ENCODE measurements at regions not wholly inside any gene's neighbourhood (a gene's known extent, or its start where the extent isn't known, plus 50 kb on each side); places are given as distances from the start of the nearest gene placed in this dataset.

DNA sequence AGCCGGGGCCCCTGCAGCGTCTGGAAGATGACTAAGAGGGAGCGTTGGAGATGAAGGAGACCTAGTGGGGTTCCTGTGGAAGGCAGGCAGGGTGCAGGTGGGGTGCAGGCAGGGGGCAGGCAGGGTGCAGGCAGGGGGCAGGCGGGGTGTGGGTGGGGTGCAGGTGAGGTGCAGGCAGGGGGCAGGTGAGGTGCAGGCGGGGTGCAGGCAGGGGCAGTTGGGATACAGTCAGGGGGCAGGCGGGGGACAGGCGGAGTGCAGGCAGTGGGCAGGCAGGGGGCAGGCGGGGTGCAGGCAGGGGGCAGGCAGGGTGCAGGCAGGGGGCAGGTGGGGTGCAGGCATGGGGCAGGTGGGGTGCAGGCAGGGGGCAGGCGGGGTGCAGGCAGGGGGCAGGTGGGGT, 142.8 kb downstream of the SOX1 start:
- no peak overlapping the region for H3K27ac Mint-ChIP-seq
- no peaks in the 10 kb centered on the region for H3K9me3 Mint-ChIP-seq
- H3K27me3 Mint-ChIP-seq (ENCODE audit: low read depth) = peaks cover 82% of the 10 kb centered on the region
- no peak overlapping the region for H3K4me3 Mint-ChIP-seq
- peaks cover 8% of the 10 kb centered on the region for H3K4me1 Mint-ChIP-seq
- no peaks in the 10 kb centered on the region for H3K36me3 Mint-ChIP-seq (ENCODE audit: low read depth)
- TF ChIP-seq, protein P1, sequence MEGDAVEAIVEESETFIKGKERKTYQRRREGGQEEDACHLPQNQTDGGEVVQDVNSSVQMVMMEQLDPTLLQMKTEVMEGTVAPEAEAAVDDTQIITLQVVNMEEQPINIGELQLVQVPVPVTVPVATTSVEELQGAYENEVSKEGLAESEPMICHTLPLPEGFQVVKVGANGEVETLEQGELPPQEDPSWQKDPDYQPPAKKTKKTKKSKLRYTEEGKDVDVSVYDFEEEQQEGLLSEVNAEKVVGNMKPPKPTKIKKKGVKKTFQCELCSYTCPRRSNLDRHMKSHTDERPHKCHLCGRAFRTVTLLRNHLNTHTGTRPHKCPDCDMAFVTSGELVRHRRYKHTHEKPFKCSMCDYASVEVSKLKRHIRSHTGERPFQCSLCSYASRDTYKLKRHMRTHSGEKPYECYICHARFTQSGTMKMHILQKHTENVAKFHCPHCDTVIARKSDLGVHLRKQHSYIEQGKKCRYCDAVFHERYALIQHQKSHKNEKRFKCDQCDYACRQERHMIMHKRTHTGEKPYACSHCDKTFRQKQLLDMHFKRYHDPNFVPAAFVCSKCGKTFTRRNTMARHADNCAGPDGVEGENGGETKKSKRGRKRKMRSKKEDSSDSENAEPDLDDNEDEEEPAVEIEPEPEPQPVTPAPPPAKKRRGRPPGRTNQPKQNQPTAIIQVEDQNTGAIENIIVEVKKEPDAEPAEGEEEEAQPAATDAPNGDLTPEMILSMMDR (IDR thresholded peaks at IDR 0.05; ENCODE audit: unreplicated experiment in 3 of 3) = no peak

DNA sequence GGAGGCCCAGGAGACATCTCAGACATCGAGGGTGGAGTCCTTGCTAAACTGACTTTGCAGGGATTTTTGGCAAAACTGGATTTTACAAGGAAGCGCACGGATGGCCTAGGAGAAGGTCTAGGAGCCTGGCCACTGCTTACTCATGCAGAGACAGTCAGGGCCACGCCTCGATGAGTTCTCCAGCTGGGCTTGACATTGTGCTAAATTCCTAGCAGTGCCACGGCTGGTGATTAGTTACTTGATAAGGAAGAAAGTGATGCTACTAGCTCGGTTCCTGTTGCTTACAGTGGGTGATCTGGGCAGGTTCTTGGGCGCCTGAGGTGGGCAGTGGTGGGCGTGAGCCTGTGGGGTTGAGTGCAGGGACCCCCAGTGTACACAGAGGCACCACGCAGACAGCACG, 143.4 kb downstream of the SOX1 start:
- Mint-ChIP-seq H3K36me3 (ENCODE audit: low read depth) (no peaks in the 10 kb centered on the region), H3K27me3 (ENCODE audit: low read depth) (peaks cover 77% of the 10 kb centered on the region), H3K9me3 (no peaks in the 10 kb centered on the region), H3K4me3 (no peak overlapping the region), H3K27ac (no peak overlapping the region), H3K4me1 (peaks cover 1% of the 10 kb centered on the region)
- TF ChIP-seq, protein P1 (IDR thresholded peaks at IDR 0.05; ENCODE audit: unreplicated experiment in 3 of 3) = no peak

- Mint-ChIP-seq H3K4me3 (no peak overlapping the region), H3K27ac (no peak overlapping the region), H3K27me3 (ENCODE audit: low read depth) (peaks cover 77% of the 10 kb centered on the region), H3K36me3 (ENCODE audit: low read depth) (no peaks in the 10 kb centered on the region), H3K9me3 (no peaks in the 10 kb centered on the region), H3K4me1 (no peaks in the 10 kb centered on the region)
- TF ChIP-seq, protein P1 (IDR thresholded peaks at IDR 0.05; ENCODE audit: unreplicated experiment in 3 of 3) = no peak
These were observed 145.6 kb downstream of the SOX1 start for GRCh38 chr13:112212533-112212932.

DNA sequence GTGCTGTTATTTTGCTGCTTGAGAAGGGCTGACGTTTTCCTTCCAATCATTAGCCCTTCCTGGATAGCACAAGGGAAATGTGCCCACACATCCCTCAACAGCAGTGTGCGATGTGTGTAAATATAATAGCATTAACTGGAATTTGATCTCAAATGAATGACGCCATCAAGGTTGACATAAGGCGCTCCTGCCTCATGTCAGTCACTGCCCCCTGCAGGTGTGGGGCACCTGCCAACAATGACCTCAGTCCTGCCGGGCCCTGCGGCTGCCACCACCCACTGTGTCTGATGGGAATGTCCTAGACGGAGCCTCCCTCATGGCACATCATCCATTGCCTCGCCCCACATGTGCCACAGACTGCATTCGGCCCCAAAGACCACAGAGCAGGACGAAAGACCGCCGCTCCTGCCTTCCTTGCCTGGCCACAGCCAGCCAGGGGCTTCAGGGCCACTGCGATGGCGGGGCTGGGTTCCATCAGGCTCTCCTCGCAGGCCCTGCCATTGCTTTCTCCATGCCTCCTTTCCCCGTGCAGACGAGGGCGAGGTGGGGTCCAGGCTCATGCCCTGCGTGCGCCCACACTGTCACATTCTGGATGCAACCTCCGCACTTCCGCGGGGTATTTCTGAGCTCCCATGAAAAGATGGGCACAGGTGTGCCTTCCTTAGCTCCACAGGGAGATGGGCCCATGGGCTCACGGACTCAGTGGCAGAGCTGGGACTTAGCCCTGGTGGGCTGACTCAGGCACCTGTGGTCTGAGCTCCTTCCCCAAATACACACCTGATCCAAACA, 146.7 kb downstream of the SOX1 start:
- H3K36me3 Mint-ChIP-seq (ENCODE audit: low read depth) = no peaks in the 10 kb centered on the region
- H3K27ac Mint-ChIP-seq = no peak overlapping the region
- H3K27me3 Mint-ChIP-seq (ENCODE audit: low read depth) = peaks cover 77% of the 10 kb centered on the region
- no peak overlapping the region for H3K4me3 Mint-ChIP-seq
- no peaks in the 10 kb centered on the region for H3K4me1 Mint-ChIP-seq
- TF ChIP-seq, protein P1 (IDR thresholded peaks at IDR 0.05; ENCODE audit: unreplicated experiment in 3 of 3) = no peak
- no peaks in the 10 kb centered on the region for H3K9me3 Mint-ChIP-seq

GRCh38 chr13:112215871-112216270, 148.9 kb downstream of the SOX1 start:
- Mint-ChIP-seq H3K4me1 (no peaks in the 10 kb centered on the region), H3K36me3 (ENCODE audit: low read depth) (no peaks in the 10 kb centered on the region), H3K27me3 (ENCODE audit: low read depth) (peaks cover 79% of the 10 kb centered on the region), H3K9me3 (no peaks in the 10 kb centered on the region), H3K4me3 (no peak overlapping the region), H3K27ac (no peak overlapping the region)
- TF ChIP-seq, protein P1 (IDR thresholded peaks at IDR 0.05; ENCODE audit: unreplicated experiment in 3 of 3) = no peak

DNA sequence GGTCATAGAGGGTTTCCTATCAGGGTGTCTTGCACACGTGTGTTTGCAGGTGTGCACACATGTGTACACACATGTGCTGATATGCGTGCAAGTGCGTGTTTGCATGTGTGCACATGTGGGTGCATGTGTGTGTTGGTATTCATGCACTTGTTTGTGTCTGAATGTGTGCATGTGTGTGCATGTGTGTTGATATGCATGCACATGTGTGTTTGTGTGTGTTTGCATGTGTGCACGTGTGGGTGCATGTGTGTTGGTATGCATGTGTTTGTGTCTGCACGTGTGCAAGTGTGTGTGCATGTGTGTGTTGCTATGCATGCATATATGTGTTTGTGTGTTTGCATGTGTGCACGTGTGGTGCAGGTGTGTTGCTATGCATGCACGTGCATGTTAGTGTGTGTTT, 150.5 kb downstream of the SOX1 start:
- TF ChIP-seq, protein P1 (IDR thresholded peaks at IDR 0.05; ENCODE audit: unreplicated experiment in 3 of 3) = no peak
- H3K4me3 Mint-ChIP-seq = no peak overlapping the region
- no peaks in the 10 kb centered on the region for H3K36me3 Mint-ChIP-seq (ENCODE audit: low read depth)
- H3K27me3 Mint-ChIP-seq (ENCODE audit: low read depth) = peaks cover 70% of the 10 kb centered on the region
- no peak overlapping the region for H3K27ac Mint-ChIP-seq
- H3K9me3 Mint-ChIP-seq = no peaks in the 10 kb centered on the region
- no peaks in the 10 kb centered on the region for H3K4me1 Mint-ChIP-seq

Data from nephron (organoid).